H1 (cell line): ENCODE measurements at regions not wholly inside any gene's neighbourhood (a gene's known extent, or its start where the extent isn't known, plus 50 kb on each side); places are given as distances from the start of the nearest gene placed in this dataset.

Source experiments
- CEBPB ChIP-seq: IDR thresholded peaks from 2 replicates; pipeline ENCODE4 v1.6.1; 2012; ENCODE audit warnings: low read depth, low read length
- CTBP2 ChIP-seq: IDR thresholded peaks from 2 replicates; pipeline ENCODE4 v1.7.0; 2011; ENCODE audit warnings: borderline replicate concordance, mild to moderate bottlenecking, moderate library complexity, mixed read lengths, low read length; ENCODE audit not compliant: insufficient read depth, insufficient read length
- JUND ChIP-seq: IDR thresholded peaks from 2 replicates; pipeline ENCODE4 v1.6.1; 2011; ENCODE audit warnings: mild to moderate bottlenecking, improper control_type of control experiment, low read length
- RXRA ChIP-seq: IDR thresholded peaks from 2 replicates; pipeline ENCODE4 v1.6.1; 2011; ENCODE audit warnings: low read depth, mild to moderate bottlenecking, low read length, moderate library complexity; ENCODE audit not compliant: insufficient read depth
- TF ChIP-seq, protein P1 (sequence below): IDR thresholded peaks from 2 replicates; pipeline ENCODE4 v1.6.1; 2012; ENCODE audit warnings: low read length, inconsistent platforms

DNA sequence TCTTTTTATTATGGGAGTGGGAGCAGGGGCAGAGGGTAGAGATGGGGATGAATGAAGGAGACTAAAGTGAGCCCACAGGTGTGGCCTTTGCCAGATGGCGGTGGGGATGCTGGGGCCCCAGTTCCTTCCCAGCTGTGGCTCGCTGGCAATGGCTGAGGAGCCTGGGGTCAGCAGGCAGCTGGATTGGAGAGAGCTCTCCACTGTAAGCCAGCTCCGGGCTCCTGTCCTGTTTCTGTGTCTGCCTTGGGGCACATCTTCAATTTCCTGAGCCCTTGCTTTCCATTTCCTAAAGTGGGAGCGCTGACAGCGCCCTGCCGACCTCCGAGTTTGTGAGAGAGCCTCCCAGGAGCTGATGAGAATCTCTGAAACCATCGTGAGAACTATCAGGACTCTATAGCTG, 75.6 kb upstream of the SPRY4 start (continued):
- TF ChIP-seq CTBP2 (no peak), JUND (no peak), CEBPB (no peak), RXRA (no peak)
- TF ChIP-seq, protein P1, sequence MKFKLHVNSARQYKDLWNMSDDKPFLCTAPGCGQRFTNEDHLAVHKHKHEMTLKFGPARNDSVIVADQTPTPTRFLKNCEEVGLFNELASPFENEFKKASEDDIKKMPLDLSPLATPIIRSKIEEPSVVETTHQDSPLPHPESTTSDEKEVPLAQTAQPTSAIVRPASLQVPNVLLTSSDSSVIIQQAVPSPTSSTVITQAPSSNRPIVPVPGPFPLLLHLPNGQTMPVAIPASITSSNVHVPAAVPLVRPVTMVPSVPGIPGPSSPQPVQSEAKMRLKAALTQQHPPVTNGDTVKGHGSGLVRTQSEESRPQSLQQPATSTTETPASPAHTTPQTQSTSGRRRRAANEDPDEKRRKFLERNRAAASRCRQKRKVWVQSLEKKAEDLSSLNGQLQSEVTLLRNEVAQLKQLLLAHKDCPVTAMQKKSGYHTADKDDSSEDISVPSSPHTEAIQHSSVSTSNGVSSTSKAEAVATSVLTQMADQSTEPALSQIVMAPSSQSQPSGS: no peak
